A549 (cell line): ENCODE measurements at regions not wholly inside any gene's neighbourhood (a gene's known extent, or its start where the extent isn't known, plus 50 kb on each side); places are given as distances from the start of the nearest gene placed in this dataset.

Experiments
- CEBPB ChIP-seq, 2 experiments: fragments of >200 bp in 1 of 2; sonication (Bioruptor Twin) in 1 of 2; formaldehyde crosslinking in 1 of 2; IDR thresholded peaks; 2 replicates each; pipeline ENCODE4 v1.6.1; 2012 to 2016
- CHD2 ChIP-seq: fragments of 150-350 bp; IDR thresholded peaks from 2 replicates; pipeline ENCODE4 v1.6.1; 2014; ENCODE audit warnings: low read length; ENCODE audit not compliant: partially characterized antibody
- EP300 ChIP-seq, 2 experiments: fragments of >200 bp; sonication (Bioruptor Twin); formaldehyde crosslinking; IDR thresholded peaks; 2 replicates in 1 of 2; 3 replicates in 1 of 2; pipeline ENCODE4 v1.6.1; 2016 to 2017
- MAFK ChIP-seq: fragments of 450-650 bp; IDR thresholded peaks from 2 replicates; pipeline ENCODE4 v1.6.1; 2014; ENCODE audit not compliant: partially characterized antibody
- MAZ ChIP-seq: fragments of 150-350 bp; IDR thresholded peaks from 2 replicates; pipeline ENCODE4 v1.6.1; 2014; ENCODE audit warnings: antibody characterized with exemption, low read depth, low read length, borderline replicate concordance
- PHF8 ChIP-seq: fragments of 200-600 bp; sonication (generic); IDR thresholded peaks from 2 replicates; pipeline ENCODE4 v1.6.1; 2016; ENCODE audit warnings: low read depth, mild to moderate bottlenecking, antibody characterized with exemption, moderate library complexity, borderline replicate concordance
- ZC3H11A ChIP-seq: fragments of 450-650 bp; IDR thresholded peaks from 2 replicates; pipeline ENCODE4 v1.6.1; 2014; ENCODE audit warnings: antibody characterized with exemption, mild to moderate bottlenecking

DNA sequence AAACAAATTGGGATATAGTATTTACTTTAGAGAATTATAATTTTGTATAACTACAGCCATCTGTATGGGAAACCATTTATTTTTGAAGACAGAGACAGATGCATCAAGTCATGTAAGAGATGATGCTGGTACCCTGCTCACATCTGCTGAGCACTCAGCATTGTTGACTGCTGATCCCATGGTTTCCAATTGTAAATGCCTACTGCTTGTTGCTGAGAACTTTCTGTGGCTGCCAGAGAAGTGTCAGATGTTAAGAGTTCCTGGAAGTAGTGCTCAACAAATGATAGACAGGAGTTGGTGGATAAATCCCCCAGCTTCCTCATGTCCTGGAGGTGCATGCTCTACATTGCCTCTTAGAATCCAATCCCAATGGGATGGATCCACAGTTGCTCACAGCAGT is 167.1 kb downstream of the OXSM start:
- TF ChIP-seq ZC3H11A (no peak), CHD2 (no peak), EP300 (IDR thresholded peaks at IDR 0.05) (no peak), PHF8 (no peak), MAFK (no peak), MAZ (no peak), CEBPB (IDR thresholded peaks at IDR 0.05) (no peak)
